Osteocyte (in vitro differentiated cells): ENCODE measurements at regions not wholly inside any gene's neighbourhood (a gene's known extent, or its start where the extent isn't known, plus 50 kb on each side); places are given as distances from the start of the nearest gene placed in this dataset.

Source experiments
- DNase-seq: peaks from one replicate; pipeline ENCODE4 v3.0.0; 2021; ENCODE audit warnings: mixed read lengths; ENCODE audit not compliant: unreplicated experiment; ENCODE audit errors: extremely low spot score
- H3K27ac Mint-ChIP-seq: one replicate; pipeline ENCODE4 v1.8.0; 2021; ENCODE audit warnings: mild to moderate bottlenecking, mixed read lengths; ENCODE audit not compliant: unreplicated experiment
- H3K27me3 Mint-ChIP-seq: one replicate; pipeline ENCODE4 v1.8.0; 2021; ENCODE audit warnings: mixed read lengths; ENCODE audit not compliant: unreplicated experiment
- H3K36me3 Mint-ChIP-seq: one replicate; pipeline ENCODE4 v1.8.0; 2021; ENCODE audit warnings: mixed read lengths; ENCODE audit not compliant: unreplicated experiment
- H3K4me1 Mint-ChIP-seq: one replicate; pipeline ENCODE4 v1.8.0; 2021; ENCODE audit warnings: mixed read lengths; ENCODE audit not compliant: unreplicated experiment
- H3K4me3 Mint-ChIP-seq: one replicate; pipeline ENCODE4 v1.8.0; 2021; ENCODE audit warnings: mild to moderate bottlenecking, moderate library complexity, mixed read lengths; ENCODE audit not compliant: unreplicated experiment
- H3K9me3 Mint-ChIP-seq: one replicate; pipeline ENCODE4 v1.8.0; 2021; ENCODE audit warnings: mixed read lengths; ENCODE audit not compliant: unreplicated experiment
- TF ChIP-seq, protein P1 (sequence below): fragments of 200-600 bp; sonication (generic); IDR thresholded peaks from 2 replicates; pipeline ENCODE4 v1.5.0; 2021; ENCODE audit warnings: antibody characterized with exemption, mild to moderate bottlenecking, moderate library complexity

DNA sequence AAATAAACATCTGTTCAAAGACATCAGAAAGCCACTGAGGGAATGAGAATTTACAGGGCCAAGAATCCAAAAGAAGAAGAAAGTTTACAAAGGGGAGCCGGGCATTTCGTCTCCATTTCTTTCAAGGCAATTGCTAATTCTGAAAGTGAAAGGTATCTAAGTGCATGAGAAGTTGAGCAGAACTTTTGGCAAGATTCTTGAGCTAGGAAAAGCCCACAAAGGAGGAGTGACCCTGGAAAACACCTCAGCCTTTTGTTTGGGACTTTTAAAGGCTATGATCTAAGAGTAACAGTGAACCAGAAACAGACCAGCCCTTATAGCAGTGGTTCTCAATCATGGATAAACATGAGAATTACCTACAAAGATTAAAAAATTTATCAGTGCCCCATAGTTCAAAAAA lies 87.4 kb downstream of the MDH1 start:
- no peak for DNase-seq
- Mint-ChIP-seq H3K4me1 (no peaks in the 10 kb centered on the region), H3K4me3 (no peak overlapping the region), H3K9me3 (no peaks in the 10 kb centered on the region), H3K27ac (no peak overlapping the region), H3K27me3 (peaks cover 2% of the 10 kb centered on the region), H3K36me3 (no peaks in the 10 kb centered on the region)
- TF ChIP-seq, protein P1, sequence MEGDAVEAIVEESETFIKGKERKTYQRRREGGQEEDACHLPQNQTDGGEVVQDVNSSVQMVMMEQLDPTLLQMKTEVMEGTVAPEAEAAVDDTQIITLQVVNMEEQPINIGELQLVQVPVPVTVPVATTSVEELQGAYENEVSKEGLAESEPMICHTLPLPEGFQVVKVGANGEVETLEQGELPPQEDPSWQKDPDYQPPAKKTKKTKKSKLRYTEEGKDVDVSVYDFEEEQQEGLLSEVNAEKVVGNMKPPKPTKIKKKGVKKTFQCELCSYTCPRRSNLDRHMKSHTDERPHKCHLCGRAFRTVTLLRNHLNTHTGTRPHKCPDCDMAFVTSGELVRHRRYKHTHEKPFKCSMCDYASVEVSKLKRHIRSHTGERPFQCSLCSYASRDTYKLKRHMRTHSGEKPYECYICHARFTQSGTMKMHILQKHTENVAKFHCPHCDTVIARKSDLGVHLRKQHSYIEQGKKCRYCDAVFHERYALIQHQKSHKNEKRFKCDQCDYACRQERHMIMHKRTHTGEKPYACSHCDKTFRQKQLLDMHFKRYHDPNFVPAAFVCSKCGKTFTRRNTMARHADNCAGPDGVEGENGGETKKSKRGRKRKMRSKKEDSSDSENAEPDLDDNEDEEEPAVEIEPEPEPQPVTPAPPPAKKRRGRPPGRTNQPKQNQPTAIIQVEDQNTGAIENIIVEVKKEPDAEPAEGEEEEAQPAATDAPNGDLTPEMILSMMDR, result no peak

- Mint-ChIP-seq H3K27me3 (peaks cover 1% of the 10 kb centered on the region), H3K9me3 (no peaks in the 10 kb centered on the region), H3K4me1 (no peaks in the 10 kb centered on the region), H3K4me3 (no peak overlapping the region), H3K27ac (no peak overlapping the region), H3K36me3 (no peaks in the 10 kb centered on the region)
- TF ChIP-seq, protein P1, result no peak
- no peak for DNase-seq
These were observed 89.3 kb downstream of the MDH1 start for GRCh38 chr2:63678085-63678484.

DNA sequence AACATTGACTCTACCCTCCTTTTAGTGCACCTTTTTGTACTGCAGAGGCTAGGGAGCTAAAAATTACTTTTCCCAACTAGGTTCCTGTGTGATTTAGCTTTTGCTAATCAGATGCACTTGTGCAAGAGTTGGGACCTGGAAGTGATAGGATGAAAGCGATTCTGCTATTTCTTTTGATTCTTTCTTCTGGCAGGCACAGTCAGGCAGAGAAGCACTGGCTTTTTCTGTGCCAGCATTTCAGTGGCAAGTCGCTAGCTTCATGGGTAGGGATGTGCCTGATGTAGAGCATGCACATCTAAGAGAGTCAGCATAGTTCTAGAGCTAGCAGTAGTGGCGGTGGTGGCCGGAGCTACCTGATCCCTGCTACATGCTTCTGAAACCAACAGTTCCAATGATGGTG lies 89.8 kb downstream of the MDH1 start:
- Mint-ChIP-seq H3K4me3 (no peak overlapping the region), H3K4me1 (no peaks in the 10 kb centered on the region), H3K27me3 (no peaks in the 10 kb centered on the region), H3K9me3 (no peaks in the 10 kb centered on the region), H3K27ac (no peak overlapping the region), H3K36me3 (no peaks in the 10 kb centered on the region)
- DNase-seq, result no peak
- TF ChIP-seq, protein P1, result no peak

- Mint-ChIP-seq H3K4me3 (no peak overlapping the region), H3K27me3 (no peaks in the 10 kb centered on the region), H3K27ac (no peak overlapping the region)
These were observed 90.6 kb downstream of the MDH1 start for GRCh38 chr2:63679252-63679855.

GRCh38 chr2:63680455-63680854 lies 91.7 kb downstream of the MDH1 start:
- Mint-ChIP-seq H3K4me3 (no peak overlapping the region), H3K4me1 (no peaks in the 10 kb centered on the region), H3K27me3 (no peaks in the 10 kb centered on the region), H3K9me3 (no peaks in the 10 kb centered on the region), H3K27ac (no peak overlapping the region), H3K36me3 (no peaks in the 10 kb centered on the region)
- TF ChIP-seq, protein P1, result no peak
- DNase-seq, result no peak

More at GRCh38 chr2:63679252-63679855, 90.6 kb downstream of the MDH1 start:
- H3K4me1 Mint-ChIP-seq, result no peaks in the 10 kb centered on the region
- no peak for DNase-seq
- no peaks in the 10 kb centered on the region for H3K9me3 Mint-ChIP-seq
- TF ChIP-seq, protein P1, result no peak
- no peaks in the 10 kb centered on the region for H3K36me3 Mint-ChIP-seq
